ENCODE measurements at regions not wholly inside any gene's neighbourhood (a gene's known extent, or its start where the extent isn't known, plus 50 kb on each side); places are given as distances from the start of the nearest gene placed in this dataset.

- H3K9me3 Mint-ChIP-seq = no peaks in the 10 kb centered on the region
- H3K27me3 Mint-ChIP-seq (ENCODE audit: low read depth) = peaks cover 4% of the 10 kb centered on the region
- no peak overlapping the region for H3K4me3 Mint-ChIP-seq
- no peak overlapping the region for H3K27ac Mint-ChIP-seq
- TF ChIP-seq CTCF (IDR thresholded peaks at IDR 0.05; ENCODE audit: unreplicated experiment in 3 of 3) = no peak
- no peaks in the 10 kb centered on the region for H3K36me3 Mint-ChIP-seq (ENCODE audit: low read depth)
- no peaks in the 10 kb centered on the region for H3K4me1 Mint-ChIP-seq
Observed at GRCh38 chr22:48738204-48738980, 1089.3 kb downstream of the BRD1 start.

- no peak for TF ChIP-seq CTCF (IDR thresholded peaks at IDR 0.05; ENCODE audit: unreplicated experiment in 3 of 3)
- H3K4me1 Mint-ChIP-seq = no peaks in the 10 kb centered on the region
- H3K27me3 Mint-ChIP-seq (ENCODE audit: low read depth) = peaks cover 3% of the 10 kb centered on the region
- no peak overlapping the region for H3K27ac Mint-ChIP-seq
- no peak overlapping the region for H3K4me3 Mint-ChIP-seq
- no peaks in the 10 kb centered on the region for H3K9me3 Mint-ChIP-seq
- no peaks in the 10 kb centered on the region for H3K36me3 Mint-ChIP-seq (ENCODE audit: low read depth)
Observed at GRCh38 chr22:48737461-48738203, 1090.0 kb downstream of the BRD1 start.

GRCh38 chr22:48736593-48737460 is 1090.8 kb downstream of the BRD1 start:
- no peak for TF ChIP-seq CTCF (IDR thresholded peaks at IDR 0.05; ENCODE audit: unreplicated experiment in 3 of 3)
- Mint-ChIP-seq H3K27ac (no peak overlapping the region), H3K9me3 (no peaks in the 10 kb centered on the region), H3K36me3 (ENCODE audit: low read depth) (no peaks in the 10 kb centered on the region), H3K4me3 (no peak overlapping the region), H3K27me3 (ENCODE audit: low read depth) (peaks cover 3% of the 10 kb centered on the region), H3K4me1 (no peaks in the 10 kb centered on the region)

GRCh38 chr22:48734961-48735360 is 1092.7 kb downstream of the BRD1 start:
- H3K36me3 Mint-ChIP-seq (ENCODE audit: low read depth) = no peaks in the 10 kb centered on the region
- no peaks in the 10 kb centered on the region for H3K4me1 Mint-ChIP-seq
- TF ChIP-seq CTCF (IDR thresholded peaks at IDR 0.05; ENCODE audit: unreplicated experiment in 3 of 3) = no peak
- H3K9me3 Mint-ChIP-seq = no peaks in the 10 kb centered on the region
- H3K27ac Mint-ChIP-seq = no peak overlapping the region
- no peak overlapping the region for H3K4me3 Mint-ChIP-seq
- peaks cover 3% of the 10 kb centered on the region for H3K27me3 Mint-ChIP-seq (ENCODE audit: low read depth)

GRCh38 chr22:48734359-48734758 is 1093.3 kb downstream of the BRD1 start:
- TF ChIP-seq CTCF (IDR thresholded peaks at IDR 0.05; ENCODE audit: unreplicated experiment in 3 of 3) = no peak
- no peaks in the 10 kb centered on the region for H3K4me1 Mint-ChIP-seq
- H3K36me3 Mint-ChIP-seq (ENCODE audit: low read depth) = no peaks in the 10 kb centered on the region
- H3K27ac Mint-ChIP-seq = no peak overlapping the region
- H3K9me3 Mint-ChIP-seq = no peaks in the 10 kb centered on the region
- H3K4me3 Mint-ChIP-seq = no peak overlapping the region
- no peaks in the 10 kb centered on the region for H3K27me3 Mint-ChIP-seq (ENCODE audit: low read depth)

Data from nephron (organoid).